ENCODE measurements at regions not wholly inside any gene's neighbourhood (a gene's known extent, or its start where the extent isn't known, plus 50 kb on each side); places are given as distances from the start of the nearest gene placed in this dataset.

DNA sequence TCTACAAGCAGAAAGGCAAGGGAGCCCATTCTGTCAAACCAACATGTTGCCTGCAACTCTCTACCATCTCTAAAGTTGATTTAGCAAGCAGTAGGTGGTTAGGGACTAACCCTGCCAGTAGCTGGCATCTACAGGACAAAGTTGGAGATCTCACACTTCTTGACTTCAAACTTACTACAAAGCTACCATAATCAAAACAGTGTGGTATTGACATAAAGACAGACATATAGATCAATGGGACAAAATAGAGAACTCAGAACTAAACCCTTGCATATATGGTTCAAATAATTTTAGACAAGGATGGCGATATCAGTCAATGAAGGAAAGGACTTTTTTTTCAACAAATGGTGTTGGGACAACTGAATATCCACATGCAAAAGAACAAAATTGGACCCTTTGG, 84.9 kb downstream of the MAP3K8 start:
- TF ChIP-seq POLR2AphosphoS5 (IDR thresholded peaks at IDR 0.05), result no peak
- TF ChIP-seq, protein P1, sequence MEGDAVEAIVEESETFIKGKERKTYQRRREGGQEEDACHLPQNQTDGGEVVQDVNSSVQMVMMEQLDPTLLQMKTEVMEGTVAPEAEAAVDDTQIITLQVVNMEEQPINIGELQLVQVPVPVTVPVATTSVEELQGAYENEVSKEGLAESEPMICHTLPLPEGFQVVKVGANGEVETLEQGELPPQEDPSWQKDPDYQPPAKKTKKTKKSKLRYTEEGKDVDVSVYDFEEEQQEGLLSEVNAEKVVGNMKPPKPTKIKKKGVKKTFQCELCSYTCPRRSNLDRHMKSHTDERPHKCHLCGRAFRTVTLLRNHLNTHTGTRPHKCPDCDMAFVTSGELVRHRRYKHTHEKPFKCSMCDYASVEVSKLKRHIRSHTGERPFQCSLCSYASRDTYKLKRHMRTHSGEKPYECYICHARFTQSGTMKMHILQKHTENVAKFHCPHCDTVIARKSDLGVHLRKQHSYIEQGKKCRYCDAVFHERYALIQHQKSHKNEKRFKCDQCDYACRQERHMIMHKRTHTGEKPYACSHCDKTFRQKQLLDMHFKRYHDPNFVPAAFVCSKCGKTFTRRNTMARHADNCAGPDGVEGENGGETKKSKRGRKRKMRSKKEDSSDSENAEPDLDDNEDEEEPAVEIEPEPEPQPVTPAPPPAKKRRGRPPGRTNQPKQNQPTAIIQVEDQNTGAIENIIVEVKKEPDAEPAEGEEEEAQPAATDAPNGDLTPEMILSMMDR (IDR thresholded peaks at IDR 0.05), result no peak
- TF ChIP-seq POLR2A (IDR thresholded peaks at IDR 0.05), result no peak
- TF ChIP-seq EP300 (IDR thresholded peaks at IDR 0.05), result no peak

Data from stomach (tissue), 4 donors.